ENCODE measurements at regions not wholly inside any gene's neighbourhood (a gene's known extent, or its start where the extent isn't known, plus 50 kb on each side); places are given as distances from the start of the nearest gene placed in this dataset.

GRCh38 chr13:106176117-106176516 lies 359.3 kb downstream of the EFNB2 start:
- intact Hi-C loops (cut with micrococcal nuclease), result no loop called here
- H3K4me1 Mint-ChIP-seq (ENCODE audit: low read depth), result no peaks in the 10 kb centered on the region
- H3K27me3 Mint-ChIP-seq, result no peaks in the 10 kb centered on the region
- no peak for ATAC-seq
- TF ChIP-seq, protein P1, sequence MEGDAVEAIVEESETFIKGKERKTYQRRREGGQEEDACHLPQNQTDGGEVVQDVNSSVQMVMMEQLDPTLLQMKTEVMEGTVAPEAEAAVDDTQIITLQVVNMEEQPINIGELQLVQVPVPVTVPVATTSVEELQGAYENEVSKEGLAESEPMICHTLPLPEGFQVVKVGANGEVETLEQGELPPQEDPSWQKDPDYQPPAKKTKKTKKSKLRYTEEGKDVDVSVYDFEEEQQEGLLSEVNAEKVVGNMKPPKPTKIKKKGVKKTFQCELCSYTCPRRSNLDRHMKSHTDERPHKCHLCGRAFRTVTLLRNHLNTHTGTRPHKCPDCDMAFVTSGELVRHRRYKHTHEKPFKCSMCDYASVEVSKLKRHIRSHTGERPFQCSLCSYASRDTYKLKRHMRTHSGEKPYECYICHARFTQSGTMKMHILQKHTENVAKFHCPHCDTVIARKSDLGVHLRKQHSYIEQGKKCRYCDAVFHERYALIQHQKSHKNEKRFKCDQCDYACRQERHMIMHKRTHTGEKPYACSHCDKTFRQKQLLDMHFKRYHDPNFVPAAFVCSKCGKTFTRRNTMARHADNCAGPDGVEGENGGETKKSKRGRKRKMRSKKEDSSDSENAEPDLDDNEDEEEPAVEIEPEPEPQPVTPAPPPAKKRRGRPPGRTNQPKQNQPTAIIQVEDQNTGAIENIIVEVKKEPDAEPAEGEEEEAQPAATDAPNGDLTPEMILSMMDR (IDR thresholded peaks at IDR 0.05), result no peak
- no peak for DNase-seq
- H3K9me3 Mint-ChIP-seq, result no peaks in the 10 kb centered on the region
- H3K27ac Mint-ChIP-seq, result no peak overlapping the region
- H3K4me3 Mint-ChIP-seq, result no peak overlapping the region
- ChIA-PET CTCF (no interaction called here), POLR2A (no interaction called here)
- H3K36me3 Mint-ChIP-seq (ENCODE audit: low read depth), result no peaks in the 10 kb centered on the region

- TF ChIP-seq, protein P1 (IDR thresholded peaks at IDR 0.05), result no peak
- ATAC-seq (no peak), DNase-seq (no peak)
- Mint-ChIP-seq H3K27me3 (no peaks in the 10 kb centered on the region), H3K9me3 (no peaks in the 10 kb centered on the region), H3K4me3 (no peak overlapping the region), H3K4me1 (ENCODE audit: low read depth) (no peaks in the 10 kb centered on the region), H3K36me3 (ENCODE audit: low read depth) (no peaks in the 10 kb centered on the region), H3K27ac (no peak overlapping the region)
- POLR2A ChIA-PET, result no interaction called here
- intact Hi-C loops (cut with micrococcal nuclease), result no loop called here
- CTCF ChIA-PET, result no interaction called here
Measured at GRCh38 chr13:106173891-106174610, 361.4 kb downstream of the EFNB2 start.

DNA sequence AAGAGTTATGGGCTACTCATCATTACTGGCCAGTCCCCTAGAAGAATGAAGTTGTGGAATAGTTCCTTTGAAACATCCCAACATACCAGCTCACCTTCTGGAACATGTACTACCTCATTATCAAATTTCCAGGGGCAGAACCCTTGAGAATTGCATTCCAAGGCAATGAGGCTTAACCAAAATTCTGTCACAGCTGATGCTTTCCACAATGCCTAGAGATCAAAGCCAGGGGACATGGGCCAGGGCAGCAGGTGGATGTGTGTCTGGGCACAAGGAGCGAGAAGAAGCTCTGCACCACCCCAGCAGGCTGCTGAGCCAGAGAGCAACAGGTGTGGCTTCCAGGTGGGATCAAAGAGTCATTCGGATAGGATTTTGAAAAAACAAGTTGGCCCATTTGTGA lies 362.1 kb downstream of the EFNB2 start:
- intact Hi-C loops (cut with micrococcal nuclease), result no loop called here
- DNase-seq (no peak), ATAC-seq (no peak)
- Mint-ChIP-seq H3K4me1 (ENCODE audit: low read depth) (no peaks in the 10 kb centered on the region), H3K27me3 (no peaks in the 10 kb centered on the region), H3K27ac (no peak overlapping the region), H3K36me3 (ENCODE audit: low read depth) (no peaks in the 10 kb centered on the region), H3K9me3 (no peaks in the 10 kb centered on the region), H3K4me3 (no peak overlapping the region)
- ChIA-PET CTCF (no interaction called here), POLR2A (no interaction called here)
- TF ChIP-seq, protein P1 (IDR thresholded peaks at IDR 0.05), result no peak

- Mint-ChIP-seq H3K4me1 (ENCODE audit: low read depth) (no peaks in the 10 kb centered on the region), H3K27ac (no peak overlapping the region), H3K9me3 (no peaks in the 10 kb centered on the region), H3K27me3 (no peaks in the 10 kb centered on the region), H3K4me3 (no peak overlapping the region), H3K36me3 (ENCODE audit: low read depth) (no peaks in the 10 kb centered on the region)
- TF ChIP-seq, protein P1 (IDR thresholded peaks at IDR 0.05), result no peak
- POLR2A ChIA-PET, result no interaction called here
- intact Hi-C loops (cut with micrococcal nuclease), result no loop called here
- ATAC-seq, result no peak
- DNase-seq, result no peak
- CTCF ChIA-PET, result no interaction called here
Measured at GRCh38 chr13:106172176-106172905, 363.1 kb downstream of the EFNB2 start.

- no peaks in the 10 kb centered on the region for H3K36me3 Mint-ChIP-seq (ENCODE audit: low read depth)
- peaks cover 2% of the 10 kb centered on the region for H3K27me3 Mint-ChIP-seq
- H3K4me3 Mint-ChIP-seq, result no peak overlapping the region
- CTCF ChIA-PET, result no interaction called here
- POLR2A ChIA-PET, result interaction anchor here (0.7 kb wide), 1 partner anchor 186 kb away, joined by 4 read pairs; no protein-coding TSS in a partner anchor
- peaks cover 4% of the 10 kb centered on the region for H3K9me3 Mint-ChIP-seq
- ATAC-seq (no peak), DNase-seq (no peak)
- no peak overlapping the region for H3K27ac Mint-ChIP-seq
- TF ChIP-seq, protein P1 (IDR thresholded peaks at IDR 0.05), result no peak
- H3K4me1 Mint-ChIP-seq (ENCODE audit: low read depth), result no peaks in the 10 kb centered on the region
- intact Hi-C loops (cut with micrococcal nuclease), result no loop called here
Measured at GRCh38 chr13:106163426-106163825, 372.0 kb downstream of the EFNB2 start.

Measured in activated CD8-positive, alpha-beta T cell treated with anti-CD3 and anti-CD28 coated beads for 36 hours (primary cell).